ENCODE measurements at regions not wholly inside any gene's neighbourhood (a gene's known extent, or its start where the extent isn't known, plus 50 kb on each side); places are given as distances from the start of the nearest gene placed in this dataset.

DNA sequence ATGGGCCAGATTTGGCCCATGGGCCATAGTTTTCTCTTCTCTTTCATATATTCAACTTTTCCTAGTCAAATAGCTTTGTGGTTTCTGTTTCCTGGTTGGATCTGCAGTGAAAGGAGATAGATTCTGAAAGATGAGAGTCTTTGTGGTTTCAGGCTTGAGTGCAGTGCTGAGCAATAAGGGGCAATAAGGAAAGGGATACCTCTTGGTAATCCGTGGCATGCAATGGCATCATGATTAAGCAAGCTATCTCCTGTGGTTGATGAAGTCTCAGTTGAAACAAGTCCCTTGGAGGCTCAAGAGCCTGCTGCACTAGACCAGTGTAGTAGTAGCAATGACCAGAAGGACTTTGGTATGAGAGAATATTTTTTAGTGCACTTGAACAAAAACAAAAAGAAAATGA, 187.7 kb upstream of the CNTNAP2 start:
- DNase-seq (no peak), ATAC-seq (ENCODE audit: low read depth) (no peak)
- Histone ChIP-seq H3K9me3 (ENCODE audit: control extremely low read depth in 1 of 3, control insufficient read depth in 2 of 3, insufficient read depth in 1 of 3, low read length in 2 of 3) (peaks cover 0 to 3% (median 0%) of the 10 kb centered on the region in 3 donors), H4K20me1 (ENCODE audit: control insufficient read depth, insufficient read depth, low read length, poor library complexity, severe bottlenecking) (no peaks in the 10 kb centered on the region), H3K4me2 (replicated peaks; ENCODE audit: low read depth, low read length, poor library complexity, severe bottlenecking) (no peak overlapping the region), H3K36me3 (replicated peaks in 1 of 2; ENCODE audit: control extremely low read depth in 1 of 2, control insufficient read depth in 1 of 2, extremely low read depth in 1 of 2, insufficient read depth in 2 of 2, low read length in 1 of 2) (no peaks in the 10 kb centered on the region), H3K27me3 (replicated peaks in 1 of 4; ENCODE audit: control extremely low read depth in 1 of 4, control insufficient read depth in 3 of 4, insufficient read depth in 4 of 4, low read length in 3 of 4) (no peaks in the 10 kb centered on the region), H3K27ac (ENCODE audit: low read length in 2 of 2) (no peak overlapping the region), H2AFZ (ENCODE audit: insufficient read depth, low read depth, low read length, poor library complexity, severe bottlenecking) (no peak overlapping the region), H3K79me2 (ENCODE audit: control insufficient read depth, insufficient read depth, low read length) (no peaks in the 10 kb centered on the region), H3K4me1 (ENCODE audit: control insufficient read depth in 2 of 2, insufficient read depth in 2 of 2, low read length in 2 of 2) (no peaks in the 10 kb centered on the region), H3K9ac (ENCODE audit: low read length) (no peak overlapping the region), H3K4me3 (ENCODE audit: control extremely low read depth in 1 of 5, extremely low read depth in 1 of 5, insufficient read depth in 1 of 5, low read depth in 2 of 5, low read length in 4 of 5) (no peak overlapping the region)
- H3K4me1 Mint-ChIP-seq, result no peaks in the 10 kb centered on the region
- no peak overlapping the region for H3K27ac Mint-ChIP-seq
- intact Hi-C loops (cut with micrococcal nuclease), result no loop called here
- CTCF ChIA-PET, result no interaction called here
- 62% methylated on average over 1 of the region's 1 CpG for WGBS (ENCODE audit: insufficient coverage)
- H3K27me3 Mint-ChIP-seq, result no peaks in the 10 kb centered on the region
- no peak overlapping the region for H3K4me3 Mint-ChIP-seq
- peaks cover 2% of the 10 kb centered on the region for H3K9me3 Mint-ChIP-seq (ENCODE audit: insufficient read depth)
- TF ChIP-seq EZH2 (IDR thresholded peaks at IDR 0.05; ENCODE audit: borderline replicate concordance, insufficient read depth, low read depth, low read length, poor library complexity, severe bottlenecking), result no peak
- TF ChIP-seq, protein P1, sequence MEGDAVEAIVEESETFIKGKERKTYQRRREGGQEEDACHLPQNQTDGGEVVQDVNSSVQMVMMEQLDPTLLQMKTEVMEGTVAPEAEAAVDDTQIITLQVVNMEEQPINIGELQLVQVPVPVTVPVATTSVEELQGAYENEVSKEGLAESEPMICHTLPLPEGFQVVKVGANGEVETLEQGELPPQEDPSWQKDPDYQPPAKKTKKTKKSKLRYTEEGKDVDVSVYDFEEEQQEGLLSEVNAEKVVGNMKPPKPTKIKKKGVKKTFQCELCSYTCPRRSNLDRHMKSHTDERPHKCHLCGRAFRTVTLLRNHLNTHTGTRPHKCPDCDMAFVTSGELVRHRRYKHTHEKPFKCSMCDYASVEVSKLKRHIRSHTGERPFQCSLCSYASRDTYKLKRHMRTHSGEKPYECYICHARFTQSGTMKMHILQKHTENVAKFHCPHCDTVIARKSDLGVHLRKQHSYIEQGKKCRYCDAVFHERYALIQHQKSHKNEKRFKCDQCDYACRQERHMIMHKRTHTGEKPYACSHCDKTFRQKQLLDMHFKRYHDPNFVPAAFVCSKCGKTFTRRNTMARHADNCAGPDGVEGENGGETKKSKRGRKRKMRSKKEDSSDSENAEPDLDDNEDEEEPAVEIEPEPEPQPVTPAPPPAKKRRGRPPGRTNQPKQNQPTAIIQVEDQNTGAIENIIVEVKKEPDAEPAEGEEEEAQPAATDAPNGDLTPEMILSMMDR (IDR thresholded peaks at IDR 0.05), result no peak
- POLR2A ChIA-PET, result no interaction called here

DNA sequence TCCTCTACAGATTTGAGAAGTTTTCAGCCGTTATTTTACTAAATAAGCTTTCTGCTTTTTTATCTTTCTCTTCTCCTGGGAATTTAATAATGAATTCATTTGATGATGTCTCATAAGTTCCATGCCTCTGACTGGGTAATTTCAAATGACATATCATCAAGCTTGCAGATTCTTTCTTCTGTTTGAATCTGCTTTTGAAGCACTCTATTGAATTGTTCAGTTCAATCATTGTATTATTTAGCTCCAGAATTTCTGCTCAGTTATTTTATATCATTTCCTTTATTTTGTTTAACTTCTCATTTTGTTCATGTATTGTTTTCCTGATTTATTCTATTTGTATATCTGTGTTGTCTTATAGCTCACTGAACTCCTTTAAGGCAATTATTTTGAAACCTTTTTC, 196.9 kb upstream of the CNTNAP2 start:
- Histone ChIP-seq H3K9me3 (ENCODE audit: control extremely low read depth in 1 of 3, control insufficient read depth in 2 of 3, insufficient read depth in 1 of 3, low read length in 2 of 3) (peaks cover 0 to 11% (median 7%) of the 10 kb centered on the region in 3 donors), H3K9ac (ENCODE audit: low read length) (no peak overlapping the region), H3K4me2 (replicated peaks; ENCODE audit: low read depth, low read length, poor library complexity, severe bottlenecking) (no peak overlapping the region), H4K20me1 (ENCODE audit: control insufficient read depth, insufficient read depth, low read length, poor library complexity, severe bottlenecking) (no peaks in the 10 kb centered on the region), H3K27me3 (replicated peaks in 1 of 4; ENCODE audit: control extremely low read depth in 1 of 4, control insufficient read depth in 3 of 4, insufficient read depth in 4 of 4, low read length in 3 of 4) (no peaks in the 10 kb centered on the region), H3K36me3 (replicated peaks in 1 of 2; ENCODE audit: control extremely low read depth in 1 of 2, control insufficient read depth in 1 of 2, extremely low read depth in 1 of 2, insufficient read depth in 2 of 2, low read length in 1 of 2) (no peaks in the 10 kb centered on the region), H2AFZ (ENCODE audit: insufficient read depth, low read depth, low read length, poor library complexity, severe bottlenecking) (no peak overlapping the region), H3K4me3 (ENCODE audit: control extremely low read depth in 1 of 5, extremely low read depth in 1 of 5, insufficient read depth in 1 of 5, low read depth in 2 of 5, low read length in 4 of 5) (no peak overlapping the region), H3K79me2 (ENCODE audit: control insufficient read depth, insufficient read depth, low read length) (no peaks in the 10 kb centered on the region), H3K4me1 (ENCODE audit: control insufficient read depth in 2 of 2, insufficient read depth in 2 of 2, low read length in 2 of 2) (no peaks in the 10 kb centered on the region), H3K27ac (ENCODE audit: low read length in 2 of 2) (no peak overlapping the region)
- intact Hi-C loops (cut with micrococcal nuclease), result no loop called here
- DNase-seq (no peak), ATAC-seq (ENCODE audit: low read depth) (no peak)
- no peak overlapping the region for H3K27ac Mint-ChIP-seq
- ChIA-PET POLR2A (no interaction called here), CTCF (no interaction called here)
- peaks cover 4% of the 10 kb centered on the region for H3K9me3 Mint-ChIP-seq (ENCODE audit: insufficient read depth)
- no peak overlapping the region for H3K4me3 Mint-ChIP-seq
- TF ChIP-seq EZH2 (IDR thresholded peaks at IDR 0.05; ENCODE audit: borderline replicate concordance, insufficient read depth, low read depth, low read length, poor library complexity, severe bottlenecking), result no peak
- TF ChIP-seq, protein P1 (IDR thresholded peaks at IDR 0.05), result no peak
- no peaks in the 10 kb centered on the region for H3K27me3 Mint-ChIP-seq
- WGBS (ENCODE audit: insufficient coverage), result no CpG with 5 or more reads among the region's 1 CpG
- H3K4me1 Mint-ChIP-seq, result no peaks in the 10 kb centered on the region
